Calu3 (cell line): ENCODE measurements at regions not wholly inside any gene's neighbourhood (a gene's known extent, or its start where the extent isn't known, plus 50 kb on each side); places are given as distances from the start of the nearest gene placed in this dataset.

Source experiments
- BruUV-seq: library from RNA; stranded (reverse); fragments of 400-500 nt; replicated peaks from 2 replicates; lab custom pipeline; 2021; lab: Mats Ljungman, UMichigan
- CTCF ChIA-PET: fragments of 300-600 bp; sonication (Branson Sonifier 250); formaldehyde crosslinking; loops from one replicate; lab custom pipeline; 2022; ENCODE audit warnings: antibody characterized with exemption; lab: Charles Lee
- DNase-seq: peaks from one replicate; pipeline ENCODE4 v3.0.0; 2022
- H3K27ac Mint-ChIP-seq: one replicate; pipeline ENCODE4 v1.8.0; 2022; ENCODE audit warnings: mixed read lengths; ENCODE audit not compliant: unreplicated experiment
- H3K27me3 Mint-ChIP-seq: one replicate; pipeline ENCODE4 v1.8.0; 2022; ENCODE audit warnings: mixed read lengths; ENCODE audit not compliant: unreplicated experiment
- H3K36me3 Mint-ChIP-seq: one replicate; pipeline ENCODE4 v1.8.0; 2022; ENCODE audit warnings: mild to moderate bottlenecking, moderate library complexity, mixed read lengths; ENCODE audit not compliant: insufficient read depth, unreplicated experiment
- H3K4me1 Mint-ChIP-seq: one replicate; pipeline ENCODE4 v1.8.0; 2022; ENCODE audit warnings: mild to moderate bottlenecking, low read depth, mixed read lengths; ENCODE audit not compliant: unreplicated experiment
- H3K4me3 Mint-ChIP-seq: one replicate; pipeline ENCODE4 v1.8.0; 2022; ENCODE audit warnings: mild to moderate bottlenecking, low read depth, moderate library complexity, mixed read lengths; ENCODE audit not compliant: unreplicated experiment
- H3K9me3 Mint-ChIP-seq: one replicate; pipeline ENCODE4 v1.8.0; 2022; ENCODE audit warnings: low read depth, mixed read lengths; ENCODE audit not compliant: unreplicated experiment
- CTCF ChIP-seq: fragments of 200-600 bp; IDR thresholded peaks from one replicate; pipeline ENCODE4 v1.8.0; 2022; ENCODE audit warnings: antibody characterized with exemption; ENCODE audit not compliant: unreplicated experiment
- intact Hi-C: fragments of 100-400 bp; cut with micrococcal nuclease; formaldehyde crosslinking; loops from one replicate; pipeline ENCODE4 v1.10.0; 2022; ENCODE audit not compliant: unreplicated experiment

GRCh38 chr2:126367361-126367760 lies 288.6 kb upstream of the GYPC start:
- no TSS peak for BruUV-seq
- CTCF ChIA-PET: no interaction called here
- no peaks in the 10 kb centered on the region for H3K36me3 Mint-ChIP-seq

GRCh38 chr2:126368758-126369157 lies 287.2 kb upstream of the GYPC start:
- BruUV-seq: no TSS peak
- H3K27ac Mint-ChIP-seq: no peak overlapping the region
- H3K9me3 Mint-ChIP-seq: peaks cover 18% of the 10 kb centered on the region
- DNase-seq: no peak
- TF ChIP-seq CTCF: no peak
- no peaks in the 10 kb centered on the region for H3K27me3 Mint-ChIP-seq
- H3K4me1 Mint-ChIP-seq: no peaks in the 10 kb centered on the region
- CTCF ChIA-PET: no interaction called here
- no peaks in the 10 kb centered on the region for H3K36me3 Mint-ChIP-seq
- no peak overlapping the region for H3K4me3 Mint-ChIP-seq
- intact Hi-C loops: no loop called here

More at GRCh38 chr2:126367361-126367760, 288.6 kb upstream of the GYPC start:
- Mint-ChIP-seq H3K27ac (no peak overlapping the region), H3K9me3 (peaks cover 21% of the 10 kb centered on the region), H3K4me1 (no peaks in the 10 kb centered on the region), H3K4me3 (no peak overlapping the region), H3K27me3 (no peaks in the 10 kb centered on the region)
- intact Hi-C loops: no loop called here
- no peak for TF ChIP-seq CTCF
- no peak for DNase-seq

GRCh38 chr2:126370201-126370600 lies 285.8 kb upstream of the GYPC start:
- no peak overlapping the region for H3K27ac Mint-ChIP-seq
- no TSS peak for BruUV-seq

DNA sequence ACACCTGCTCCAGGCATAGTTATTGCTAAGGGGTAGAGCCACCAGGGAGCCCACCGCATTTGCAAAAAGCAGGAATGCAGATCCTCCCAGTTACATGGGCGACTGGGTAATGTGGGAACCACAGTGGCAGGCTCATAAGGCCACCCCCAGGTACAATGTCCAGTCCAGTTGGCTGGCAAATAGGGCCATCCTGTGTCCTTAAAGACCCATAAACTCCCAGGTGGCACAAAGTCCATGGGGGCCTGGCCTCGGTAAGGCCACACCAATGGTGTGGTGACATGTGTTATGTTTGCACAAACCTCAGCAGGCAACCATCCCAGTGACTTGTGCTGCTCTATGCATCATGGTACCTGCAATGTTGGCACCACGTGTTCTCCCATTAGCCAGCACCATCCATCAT lies 283.6 kb upstream of the GYPC start:
- intact Hi-C loops: no loop called here
- CTCF ChIA-PET: no interaction called here
- no peaks in the 10 kb centered on the region for H3K36me3 Mint-ChIP-seq

More at GRCh38 chr2:126370201-126370600, 285.8 kb upstream of the GYPC start:
- H3K4me1 Mint-ChIP-seq: no peaks in the 10 kb centered on the region
- no peaks in the 10 kb centered on the region for H3K36me3 Mint-ChIP-seq
- no peak for DNase-seq
- no peak for TF ChIP-seq CTCF
- CTCF ChIA-PET: no interaction called here
- H3K27me3 Mint-ChIP-seq: no peaks in the 10 kb centered on the region
- peaks cover 13% of the 10 kb centered on the region for H3K9me3 Mint-ChIP-seq
- intact Hi-C loops: no loop called here
- H3K4me3 Mint-ChIP-seq: no peak overlapping the region

More for the DNA sequence above, 283.6 kb upstream of the GYPC start:
- peaks cover 10% of the 10 kb centered on the region for H3K9me3 Mint-ChIP-seq
- H3K4me1 Mint-ChIP-seq: no peaks in the 10 kb centered on the region
- BruUV-seq: no TSS peak
- no peaks in the 10 kb centered on the region for H3K27me3 Mint-ChIP-seq
- no peak for TF ChIP-seq CTCF
- no peak overlapping the region for H3K4me3 Mint-ChIP-seq
- no peak overlapping the region for H3K27ac Mint-ChIP-seq
- no peak for DNase-seq
